HUDEP-2 (cell line): ENCODE measurements at regions not wholly inside any gene's neighbourhood (a gene's known extent, or its start where the extent isn't known, plus 50 kb on each side); places are given as distances from the start of the nearest gene placed in this dataset.
"Not testable (repeated sequence)": the region's sequence is repeated elsewhere in the genome, so short reads cannot be mapped to it uniquely, and the experiment has no call there.

Experiments used
- DNase-seq, 76 experiments: peaks; one replicate each; lab custom pipeline; 2025; ENCODE audit not compliant: unreplicated experiment in 76 of 76; lab: John Stamatoyannopoulos, UW

DNA sequence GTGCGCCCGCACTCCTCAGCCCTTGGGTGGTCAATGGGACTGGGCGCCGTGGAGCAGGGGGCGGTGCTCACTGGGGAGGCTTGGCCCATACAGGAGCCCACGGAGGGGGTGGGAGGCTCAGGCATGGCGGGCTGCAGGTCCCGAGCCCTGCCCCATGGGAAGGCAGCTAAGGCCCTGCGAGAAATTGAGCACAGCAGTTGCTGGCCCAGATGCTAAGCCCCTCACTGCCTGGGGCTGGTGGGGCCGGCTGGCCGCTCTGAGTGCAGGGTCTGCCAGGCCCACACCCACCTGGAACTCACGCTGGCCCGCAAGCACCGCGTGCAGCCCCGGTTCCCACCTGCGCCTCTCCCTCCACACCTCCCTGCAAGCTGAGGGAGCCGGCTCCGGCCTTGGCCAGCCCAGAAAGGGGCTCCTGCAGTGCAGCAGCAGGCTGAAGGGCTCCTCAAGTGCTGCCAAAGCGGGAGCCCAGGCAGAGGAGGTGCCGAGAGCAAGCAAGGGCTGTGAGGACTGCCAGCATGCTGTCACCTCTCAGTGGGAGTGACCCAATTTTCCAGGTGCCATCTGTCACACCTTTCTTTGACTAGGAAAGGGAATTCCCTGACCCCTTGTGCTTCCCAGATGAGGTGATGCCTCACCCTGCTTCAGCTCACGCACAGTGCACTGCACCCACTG is 642.3 kb upstream of the SYNCRIP start:
- DNase-seq: not testable (repeated sequence)

- not testable (repeated sequence) for DNase-seq
Measured at GRCh38 chr6:86283596-86283995, 640.9 kb upstream of the SYNCRIP start.

- DNase-seq: no peak
Measured at GRCh38 chr6:86276056-86276455, 633.4 kb upstream of the SYNCRIP start.

DNA sequence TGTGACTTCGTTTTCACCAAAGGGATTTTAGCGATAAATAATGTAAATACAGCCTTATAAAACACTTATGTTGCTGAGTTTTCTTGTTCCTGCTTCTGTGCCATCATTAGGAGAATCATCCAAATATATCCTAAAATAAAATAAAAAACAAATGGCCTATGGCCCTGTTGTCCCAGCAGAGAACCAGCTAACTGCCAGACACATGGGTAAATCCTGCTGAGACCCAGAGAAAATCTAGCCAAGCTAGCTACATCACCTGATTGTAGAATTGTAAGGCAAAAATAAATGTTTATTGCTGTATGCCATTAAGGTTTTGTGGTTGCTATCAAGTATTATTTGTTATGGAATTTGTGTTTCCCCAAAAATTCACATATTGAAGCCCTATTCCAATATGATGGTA is 631.2 kb upstream of the SYNCRIP start:
- no peak for DNase-seq

GRCh38 chr6:86256615-86257187 is 614.0 kb upstream of the SYNCRIP start:
- DNase-seq: no peak

DNA sequence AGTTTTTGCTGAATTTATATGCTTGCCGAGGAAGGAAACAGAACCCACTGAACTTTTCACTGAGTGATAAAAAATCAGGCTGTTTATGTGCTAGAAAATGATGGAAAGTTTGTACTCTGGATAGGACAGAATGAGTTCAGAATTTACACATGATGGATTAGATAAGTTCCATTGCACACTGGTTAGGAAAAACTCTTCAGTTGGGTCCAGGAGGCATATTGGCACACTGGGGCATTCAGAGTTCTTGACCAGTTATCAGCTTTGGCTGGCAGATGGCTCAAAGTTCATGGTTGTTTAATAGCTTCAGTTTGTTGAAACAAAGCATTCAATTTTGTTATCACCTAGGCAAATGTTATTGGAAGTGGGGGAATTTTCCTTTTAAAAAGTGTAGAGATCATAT is 613.3 kb upstream of the SYNCRIP start:
- no peak for DNase-seq

- no peak for DNase-seq
Measured at GRCh38 chr6:86251106-86251505, 608.4 kb upstream of the SYNCRIP start.

DNA sequence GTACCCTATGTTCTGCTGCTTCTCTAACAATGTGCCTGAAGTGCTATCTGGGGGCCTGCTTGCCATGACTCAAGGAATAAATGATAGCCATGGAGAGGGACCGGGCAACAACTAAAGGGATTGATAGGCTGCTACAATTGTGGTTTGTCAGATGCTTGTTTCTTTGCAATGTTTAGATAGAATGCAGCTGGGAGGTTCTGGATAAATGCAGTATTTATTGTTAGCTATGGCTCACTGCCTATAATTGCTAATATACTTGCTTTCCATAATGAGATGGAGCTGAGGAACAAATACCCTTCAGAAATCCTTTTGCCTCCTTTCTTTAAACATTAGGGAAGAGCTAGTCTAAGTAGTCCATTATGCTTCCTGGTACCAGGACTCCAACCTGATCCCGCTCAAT is 575.2 kb upstream of the SYNCRIP start:
- no peak for DNase-seq

- no peak for DNase-seq
Measured at GRCh38 chr6:86215323-86215722, 572.6 kb upstream of the SYNCRIP start.

DNA sequence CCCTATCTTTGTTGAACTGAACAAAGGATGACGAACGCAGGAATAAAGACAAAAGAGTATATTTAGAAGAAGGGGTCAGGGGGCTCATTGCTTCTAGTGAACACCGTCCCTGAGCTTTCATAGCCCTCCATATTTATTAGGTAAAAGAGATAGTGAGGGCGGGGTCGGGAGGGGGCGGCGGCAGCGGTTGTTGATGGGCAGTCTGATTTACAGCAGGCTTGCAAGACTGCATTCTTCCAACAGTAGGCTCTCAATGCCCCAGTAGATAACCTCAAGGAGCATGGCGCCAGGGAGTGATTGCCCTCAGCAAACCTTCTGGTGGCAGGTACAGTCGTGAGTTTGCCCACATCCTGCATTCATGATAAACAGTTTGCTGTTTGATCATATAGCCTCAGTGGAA is 563.3 kb upstream of the SYNCRIP start:
- no peak for DNase-seq

- no peak for DNase-seq
Measured at GRCh38 chr6:86203044-86203443, 560.4 kb upstream of the SYNCRIP start.

DNA sequence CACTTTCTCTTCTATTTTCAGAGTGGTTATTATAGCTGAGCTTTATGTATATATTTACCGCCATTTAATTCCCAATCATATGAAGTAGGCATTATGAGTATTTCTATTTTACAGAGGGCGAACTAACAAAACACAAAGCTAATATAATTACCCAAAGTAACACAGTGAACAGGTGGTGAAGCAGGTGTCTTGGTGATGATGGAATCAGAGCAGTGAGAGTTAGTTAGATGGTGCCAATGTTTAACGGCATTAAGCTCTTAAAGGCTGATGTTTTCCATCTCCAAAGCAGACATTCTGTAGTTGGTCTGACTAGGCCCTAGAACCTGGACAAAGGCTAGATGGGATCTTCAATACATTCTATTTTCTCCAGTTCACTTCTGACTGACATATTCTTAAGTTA is 551.1 kb upstream of the SYNCRIP start:
- DNase-seq: no peak

- DNase-seq: peak in 33 of 76 experiments; percentile 2 to 72 (median 17)
Measured at GRCh38 chr6:86192123-86192522, 549.4 kb upstream of the SYNCRIP start.

DNA sequence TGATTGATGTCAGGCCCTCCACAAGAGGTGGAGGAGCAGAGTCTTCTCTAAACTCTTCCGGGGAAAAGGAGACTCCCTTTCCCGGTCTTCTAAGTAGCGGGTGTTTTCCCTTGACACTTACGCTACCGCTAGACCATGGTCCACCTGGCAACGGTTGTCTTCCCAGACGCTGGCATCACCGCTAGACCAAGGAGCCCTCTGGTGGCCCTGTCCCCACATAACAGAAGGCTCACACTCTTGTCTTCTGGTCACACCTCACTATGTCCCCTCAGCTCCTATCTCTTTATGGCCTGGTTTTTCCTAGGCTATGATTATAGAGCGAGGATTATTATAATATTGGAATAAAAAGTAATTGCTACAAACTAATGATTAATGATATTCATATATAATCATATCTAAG is 532.5 kb upstream of the SYNCRIP start:
- DNase-seq: peak in 39 of 76 experiments; percentile 3 to 74 (median 27)

DNA sequence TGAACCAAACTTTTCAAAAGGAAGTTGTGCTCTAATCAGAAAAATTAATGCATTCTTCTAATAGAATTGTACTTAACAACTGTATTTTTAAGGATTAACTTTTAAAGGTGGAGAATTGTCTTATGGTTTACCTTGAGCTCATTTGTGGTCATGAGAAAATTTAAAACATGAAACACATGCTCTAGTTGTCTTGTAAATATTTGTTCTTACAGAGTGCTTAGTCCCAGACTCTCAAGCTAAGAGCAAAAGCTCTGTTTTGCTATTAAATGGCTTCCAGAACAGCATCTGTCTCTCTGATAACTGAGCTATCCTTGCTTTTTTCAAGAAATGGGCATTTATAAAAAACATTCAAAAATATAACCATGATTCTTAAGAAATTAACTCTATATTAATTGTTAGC is 512.2 kb upstream of the SYNCRIP start:
- DNase-seq: no peak

- DNase-seq: no peak
Measured at GRCh38 chr6:86153521-86153920, 510.8 kb upstream of the SYNCRIP start.

DNA sequence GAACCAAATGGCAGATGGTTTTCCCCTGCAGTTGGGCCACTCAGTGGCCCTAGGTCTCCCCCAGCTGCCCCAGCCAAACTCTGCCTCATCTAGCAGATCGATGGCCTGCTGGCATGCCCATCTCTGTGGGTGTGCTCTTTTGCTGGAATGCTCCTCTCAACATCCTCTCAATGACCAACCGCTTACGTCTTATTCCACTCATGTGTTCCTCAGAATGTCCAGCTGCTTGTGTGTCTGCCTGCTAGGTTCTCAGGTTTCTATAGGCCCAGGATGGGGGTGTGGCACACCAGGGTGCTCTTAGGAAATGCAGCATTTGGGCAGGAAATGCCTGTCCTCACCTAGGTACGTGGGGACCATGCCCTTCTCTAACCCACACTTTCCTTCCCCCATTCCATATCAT is 509.9 kb upstream of the SYNCRIP start:
- no peak for DNase-seq

DNA sequence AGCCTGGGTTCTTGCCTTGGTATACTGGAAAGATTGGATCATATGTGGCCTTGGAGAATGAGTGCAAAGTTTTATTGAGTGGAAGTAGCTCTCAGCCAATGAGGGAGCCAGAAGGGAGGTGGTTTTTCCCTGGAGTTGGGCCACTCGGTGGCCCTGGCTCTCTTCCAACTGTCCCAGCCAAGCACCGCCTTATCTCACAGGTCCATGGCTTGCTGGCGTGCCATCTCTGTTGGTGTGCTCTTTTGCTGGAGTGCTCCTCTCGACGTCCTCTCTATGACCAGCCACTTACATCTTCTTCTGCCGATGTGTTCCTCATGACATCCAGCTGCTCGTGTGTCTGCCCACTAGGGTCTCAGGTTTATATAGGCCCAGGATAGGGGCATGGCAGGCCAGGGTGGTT is 505.9 kb upstream of the SYNCRIP start:
- peak in 23 of 76 experiments; percentile 4 to 81 (median 20) for DNase-seq

DNA sequence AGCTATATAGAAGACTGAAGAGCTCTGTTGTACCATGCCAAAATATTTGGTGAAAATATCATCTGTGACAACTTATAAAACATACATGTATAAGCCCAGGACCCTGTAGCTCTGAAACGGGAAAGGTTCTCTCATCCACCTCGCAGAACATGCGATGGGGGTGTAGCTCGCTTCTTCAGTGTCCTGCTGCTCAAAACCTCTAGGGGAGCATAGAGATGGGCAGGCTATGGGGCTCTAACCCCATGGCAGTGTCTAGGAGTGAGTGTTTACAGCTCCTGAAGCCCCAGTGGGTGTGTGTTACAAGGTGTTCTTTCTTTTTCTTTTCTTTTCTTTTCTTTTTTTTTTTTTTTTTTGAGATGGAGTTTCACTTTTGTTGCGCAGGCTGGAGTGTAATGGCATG is 505.2 kb upstream of the SYNCRIP start:
- DNase-seq: no peak

DNA sequence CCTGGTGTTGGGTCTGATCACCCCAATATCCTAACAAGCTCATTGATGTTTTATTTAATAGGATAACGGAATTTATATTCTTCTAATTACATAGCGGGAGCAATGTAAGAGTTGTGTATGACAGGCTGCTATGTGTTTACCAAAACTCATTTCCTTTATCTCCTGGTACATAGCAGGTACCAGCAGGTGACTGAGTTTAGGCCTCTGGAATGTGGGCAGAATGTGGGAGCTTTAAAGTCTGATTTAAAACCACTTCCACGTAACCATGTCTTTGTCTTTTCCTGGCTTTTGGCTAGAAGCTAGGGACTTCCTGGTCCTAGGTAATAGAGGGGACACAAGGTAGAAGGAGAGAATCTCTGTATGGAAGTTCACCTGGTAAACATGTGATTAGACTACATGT is 504.6 kb upstream of the SYNCRIP start:
- DNase-seq: no peak

- not testable (repeated sequence) for DNase-seq
Measured at GRCh38 chr6:86146751-86147150, 504.1 kb upstream of the SYNCRIP start.

- no peak for DNase-seq
Measured at GRCh38 chr6:86142326-86142725, 499.6 kb upstream of the SYNCRIP start.
